ENCODE measurements at regions not wholly inside any gene's neighbourhood (a gene's known extent, or its start where the extent isn't known, plus 50 kb on each side); places are given as distances from the start of the nearest gene placed in this dataset.
"Not testable (repeated sequence)": the region's sequence is repeated elsewhere in the genome, so short reads cannot be mapped to it uniquely, and the experiment has no call there.

DNA sequence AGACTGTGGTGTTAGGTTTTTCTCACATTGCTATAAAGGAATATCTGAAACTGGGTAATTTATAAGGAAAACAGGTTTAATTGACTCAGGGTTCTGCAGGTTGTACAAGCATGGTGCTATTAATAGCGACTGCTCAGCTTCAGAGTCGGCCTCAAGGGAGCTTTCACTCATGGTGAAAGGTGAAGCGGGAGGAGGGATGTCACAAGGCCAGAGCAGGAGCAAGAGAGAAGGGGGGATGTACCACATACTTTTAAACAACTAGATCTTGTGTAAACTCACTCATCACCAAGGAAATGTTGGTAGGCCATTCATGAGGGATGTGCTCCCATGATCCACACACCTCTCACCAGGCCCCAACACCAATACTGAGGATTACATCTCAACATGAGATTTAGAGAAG is 313.2 kb downstream of the UBE2NL start:
- DNase-seq, result not testable (repeated sequence)

GRCh38 chrX:144202726-144203125 is 318.9 kb downstream of the UBE2NL start:
- DNase-seq, result not testable (repeated sequence)

DNA sequence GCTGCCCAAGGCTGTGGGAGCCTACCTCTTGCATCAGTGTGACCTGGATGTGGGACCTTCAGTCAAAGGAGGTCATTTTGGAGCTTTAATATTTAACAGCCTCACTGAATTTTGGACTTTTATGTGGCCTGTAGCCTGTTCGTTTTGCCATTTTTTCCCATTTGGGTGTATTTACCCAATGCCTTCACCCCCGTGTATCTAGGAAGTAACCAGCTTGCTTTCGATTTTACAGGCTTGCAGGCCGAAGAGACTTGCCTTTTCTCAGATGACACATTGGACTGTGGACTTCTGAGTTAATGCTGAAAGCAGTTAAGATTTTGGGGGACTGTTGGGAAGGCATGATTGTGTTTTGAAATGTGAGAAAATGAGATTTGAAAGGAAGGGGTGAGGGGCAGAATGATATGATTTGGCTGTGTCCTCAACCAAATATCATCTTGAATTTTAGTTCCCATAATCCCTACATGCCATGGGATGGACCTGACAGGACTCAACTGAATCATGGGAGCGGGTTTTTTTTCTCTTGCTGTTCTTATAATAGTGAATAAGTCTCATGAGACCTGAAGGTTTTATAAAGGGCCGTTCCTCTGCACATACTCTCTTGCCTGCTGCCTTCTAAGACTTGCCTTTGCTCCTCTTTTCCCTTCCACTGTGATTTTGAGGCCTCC is 324.6 kb downstream of the UBE2NL start:
- DNase-seq, result not testable (repeated sequence)

- DNase-seq, result no peak
Observed at GRCh38 chrX:144214651-144215050, 330.8 kb downstream of the UBE2NL start.

DNA sequence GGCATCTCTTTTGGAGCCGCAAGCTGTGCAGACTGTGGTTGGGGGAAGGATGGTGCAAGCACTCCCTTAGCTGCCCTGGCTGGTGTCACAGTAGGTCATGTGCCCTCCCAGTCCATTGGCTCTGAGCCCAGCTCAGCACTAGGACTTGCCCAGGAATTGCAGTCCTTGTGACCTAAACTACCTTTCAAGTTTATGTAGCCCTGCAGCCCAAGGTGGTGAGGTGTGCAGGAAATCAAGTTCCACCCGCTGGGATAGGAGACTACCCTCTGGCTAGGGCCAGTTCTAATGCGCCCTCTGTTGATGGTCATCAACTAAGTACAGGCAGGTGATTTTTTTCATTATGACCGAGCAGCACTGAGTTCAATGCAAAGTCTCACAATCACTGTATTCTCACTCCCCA is 335.2 kb downstream of the UBE2NL start:
- no peak for DNase-seq

- DNase-seq, result not testable (repeated sequence)
Observed at GRCh38 chrX:144231116-144231785, 347.4 kb downstream of the UBE2NL start.

- DNase-seq, result no peak
Observed at GRCh38 chrX:144253356-144253755, 369.5 kb downstream of the UBE2NL start.

DNA sequence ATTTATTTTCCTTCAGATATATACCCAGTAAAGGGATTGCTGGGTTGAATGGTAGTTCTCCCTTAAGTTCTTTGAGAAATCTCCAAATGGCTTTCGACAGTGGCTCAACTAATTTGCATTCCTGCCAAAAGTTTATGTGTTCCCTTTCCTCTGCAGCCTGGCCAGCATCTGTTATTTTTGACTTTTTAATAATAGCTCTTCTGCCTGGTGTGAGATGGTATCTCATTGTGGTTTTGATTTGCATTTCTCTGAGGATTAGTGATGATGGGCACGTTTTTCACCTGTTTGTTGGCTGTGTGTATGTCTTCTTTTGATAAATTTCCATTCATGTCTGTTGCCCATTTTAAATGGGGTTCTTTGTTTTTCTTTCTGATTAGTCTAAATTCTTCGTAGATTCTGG is 375.2 kb downstream of the UBE2NL start:
- DNase-seq, result no peak

DNA sequence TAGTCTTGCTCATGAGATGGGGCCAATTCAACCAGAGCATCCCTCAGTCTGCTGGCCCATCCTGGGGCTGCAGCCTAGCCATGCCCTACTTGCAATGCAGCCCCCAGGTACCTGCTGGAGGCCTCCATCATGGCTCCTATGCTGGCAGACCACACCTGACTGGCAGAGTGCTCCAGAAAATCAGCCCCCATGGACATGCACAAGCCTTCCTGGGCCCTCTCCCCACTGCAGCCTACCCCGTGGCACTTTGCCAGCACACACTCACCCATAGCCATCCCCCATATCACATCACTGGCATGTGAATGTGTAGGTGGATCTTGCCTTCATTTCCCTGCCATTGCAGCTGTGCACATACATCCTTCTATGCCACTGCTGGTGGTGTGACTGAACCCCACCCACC is 381.8 kb downstream of the UBE2NL start:
- DNase-seq, result no peak

- DNase-seq, result peak; percentile 6 to 20
Observed at GRCh38 chrX:144275367-144275766, 391.5 kb downstream of the UBE2NL start.

DNA sequence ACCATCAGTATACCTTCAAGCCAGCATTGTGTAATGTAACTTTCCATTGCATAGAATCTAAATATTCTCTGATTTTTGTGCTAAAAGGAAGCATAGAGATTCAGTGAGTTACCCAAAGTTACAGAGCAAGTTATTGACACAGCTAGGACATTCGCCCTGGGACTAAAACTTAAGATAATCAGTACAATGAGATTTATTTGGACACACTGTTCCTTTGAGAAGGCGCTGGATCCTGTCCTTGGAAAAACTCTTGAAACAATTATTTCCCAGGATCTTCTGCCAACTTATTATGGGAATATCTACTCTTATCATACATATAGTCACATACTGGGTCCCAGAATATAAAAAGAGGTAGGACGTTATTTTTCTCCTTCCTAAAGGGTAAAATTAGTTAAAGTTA is 392.0 kb downstream of the UBE2NL start:
- DNase-seq, result no peak

DNA sequence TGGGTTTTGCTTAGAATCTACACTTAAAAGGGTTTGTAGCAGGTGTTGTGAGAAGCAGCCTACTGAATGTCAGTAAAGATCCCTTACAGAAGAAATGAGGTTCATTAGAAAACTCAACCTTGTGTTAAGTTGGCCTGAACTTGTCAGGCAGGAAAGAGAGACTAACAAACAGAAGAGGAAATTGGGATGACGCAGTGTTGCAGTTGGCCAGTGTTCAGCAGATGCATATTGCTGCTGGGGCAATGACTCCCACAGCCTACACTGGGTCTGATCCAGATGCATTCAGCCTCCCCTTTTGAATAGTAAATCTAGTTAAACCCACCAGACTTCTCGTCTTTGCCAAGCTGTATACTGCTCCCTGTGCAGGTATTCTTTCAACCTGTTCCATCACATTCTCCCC is 409.4 kb downstream of the UBE2NL start:
- DNase-seq, result no peak

DNA sequence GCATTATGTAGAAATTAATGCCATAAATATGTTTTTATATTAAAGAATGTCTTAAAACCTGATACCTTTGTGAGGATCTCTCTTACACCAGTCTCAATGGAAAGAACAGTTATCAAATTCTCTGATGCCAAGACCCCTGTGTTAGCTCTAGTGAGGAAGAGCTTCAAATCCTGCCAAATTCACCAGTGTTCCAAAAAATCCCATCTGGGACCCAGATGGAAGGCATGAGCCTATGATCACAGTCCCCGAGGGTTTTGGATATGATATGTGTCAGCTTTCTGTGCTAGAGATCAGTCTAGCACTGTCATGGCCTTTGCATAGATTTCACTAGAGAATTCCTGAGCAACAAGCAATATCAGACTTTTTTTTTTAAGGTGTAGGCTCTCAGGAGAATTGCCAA is 412.1 kb downstream of the UBE2NL start:
- DNase-seq, result no peak

- no peak for DNase-seq
Observed at GRCh38 chrX:144297221-144297620, 413.4 kb downstream of the UBE2NL start.

- no peak for DNase-seq
Observed at GRCh38 chrX:144327495-144327894, 443.6 kb downstream of the UBE2NL start.

GRCh38 chrX:144333429-144333828 is 449.6 kb downstream of the UBE2NL start:
- DNase-seq, result no peak

DNA sequence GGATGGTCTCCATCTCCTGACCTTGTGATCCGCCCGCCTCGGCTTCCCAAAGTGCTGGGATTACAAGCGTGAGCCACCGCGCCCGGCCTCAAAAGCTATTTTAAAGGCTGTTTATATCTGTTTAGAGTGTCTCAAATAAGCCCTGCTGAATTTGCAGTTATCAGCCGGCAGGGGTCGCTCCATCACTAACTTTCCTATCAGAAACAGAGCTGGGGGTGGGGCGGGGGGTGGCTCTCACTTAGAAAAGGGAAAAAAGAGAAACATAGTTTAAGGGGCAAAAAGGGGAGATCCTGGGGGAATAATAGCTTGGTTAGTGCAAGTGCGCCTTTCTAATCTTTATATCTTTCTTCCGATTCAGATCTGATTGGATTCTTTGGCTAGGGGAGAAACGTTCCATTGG is 450.7 kb downstream of the UBE2NL start:
- DNase-seq, result no peak

GRCh38 chrX:144335402-144335801 is 451.5 kb downstream of the UBE2NL start:
- DNase-seq, result no peak

- no peak for DNase-seq
Observed at GRCh38 chrX:144379156-144379555, 495.3 kb downstream of the UBE2NL start.

DNA sequence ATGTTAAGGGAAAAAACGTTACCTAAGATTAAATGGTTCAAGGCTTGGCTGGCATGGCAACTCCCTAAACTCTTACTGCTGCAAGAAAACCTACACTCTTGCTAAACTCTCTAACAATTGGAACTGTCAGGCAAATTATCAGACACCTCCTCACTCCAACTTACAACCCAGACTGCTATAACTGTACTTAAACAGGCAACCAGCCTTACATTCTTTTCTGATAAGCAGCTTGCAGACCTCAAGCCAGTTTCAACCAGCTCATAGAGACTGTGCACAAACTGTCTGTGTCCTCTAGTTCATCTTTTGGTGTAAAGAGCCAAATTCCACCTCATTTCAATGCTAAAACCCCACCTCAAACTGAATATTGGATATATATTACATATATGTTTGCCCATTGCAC is 504.9 kb downstream of the UBE2NL start:
- no peak for DNase-seq

Measured in right lung (tissue), 2 donors.